ENCODE measurements at regions not wholly inside any gene's neighbourhood (a gene's known extent, or its start where the extent isn't known, plus 50 kb on each side); places are given as distances from the start of the nearest gene placed in this dataset.
A peak's percentile ranks its signal among the peaks of the same experiment; 100 is the strongest.

GRCh38 chr12:111310076-111310870 lies 58.6 kb downstream of the PHETA1 start:
- DNase-seq = no peak

- DNase-seq = no peak
Observed at GRCh38 chr12:111309584-111309983, 59.3 kb downstream of the PHETA1 start.

GRCh38 chr12:111308473-111308872 lies 60.4 kb downstream of the PHETA1 start:
- no peak for DNase-seq

- peak in 1 of 2 donors; percentile 21 for DNase-seq
Observed at GRCh38 chr12:111304642-111305071, 64.2 kb downstream of the PHETA1 start.

- no peak for DNase-seq
Observed at GRCh38 chr12:111303531-111303930, 65.4 kb downstream of the PHETA1 start.

GRCh38 chr12:111298582-111299436 lies 70.1 kb downstream of the PHETA1 start:
- DNase-seq = peak; percentile 32 to 36

- DNase-seq = no peak
Observed at GRCh38 chr12:111297703-111298426, 71.0 kb downstream of the PHETA1 start.

- no peak for DNase-seq
Observed at GRCh38 chr12:111296906-111297463, 71.9 kb downstream of the PHETA1 start.

- DNase-seq = no peak
Observed at GRCh38 chr12:111295176-111295575, 73.7 kb downstream of the PHETA1 start.

- DNase-seq = no peak
Observed at GRCh38 chr12:111293266-111294009, 75.5 kb downstream of the PHETA1 start.

GRCh38 chr12:111291357-111291756 lies 77.5 kb downstream of the PHETA1 start:
- no peak for DNase-seq

GRCh38 chr12:111288771-111289170 lies 80.1 kb downstream of the PHETA1 start:
- DNase-seq = no peak

GRCh38 chr12:111287125-111287900 lies 81.6 kb downstream of the PHETA1 start:
- no peak for DNase-seq

GRCh38 chr12:111285200-111285599 lies 83.7 kb downstream of the PHETA1 start:
- no peak for DNase-seq

GRCh38 chr12:111284709-111285108 lies 84.2 kb downstream of the PHETA1 start:
- DNase-seq = no peak

GRCh38 chr12:111283966-111284365 lies 84.9 kb downstream of the PHETA1 start:
- no peak for DNase-seq

- no peak for DNase-seq
Observed at GRCh38 chr12:111283521-111283920, 85.4 kb downstream of the PHETA1 start.

- no peak for DNase-seq
Observed at GRCh38 chr12:111277570-111277969, 91.3 kb downstream of the PHETA1 start.

- DNase-seq = no peak
Observed at GRCh38 chr12:111276146-111276545, 92.7 kb downstream of the PHETA1 start.

- DNase-seq = no peak
Observed at GRCh38 chr12:111275308-111275707, 93.6 kb downstream of the PHETA1 start.

GRCh38 chr12:111274777-111275176 lies 94.1 kb downstream of the PHETA1 start:
- no peak for DNase-seq
